HG03342 (cell line): ENCODE measurements at regions not wholly inside any gene's neighbourhood (a gene's known extent, or its start where the extent isn't known, plus 50 kb on each side); places are given as distances from the start of the nearest gene placed in this dataset.

Experiments
- ATAC-seq: cut with Tn5 transposase; IDR thresholded peaks from one replicate; pipeline ENCODE4 v1.9.1; 2021; ENCODE audit warnings: mild to moderate bottlenecking, moderate library complexity; ENCODE audit not compliant: unreplicated experiment

DNA sequence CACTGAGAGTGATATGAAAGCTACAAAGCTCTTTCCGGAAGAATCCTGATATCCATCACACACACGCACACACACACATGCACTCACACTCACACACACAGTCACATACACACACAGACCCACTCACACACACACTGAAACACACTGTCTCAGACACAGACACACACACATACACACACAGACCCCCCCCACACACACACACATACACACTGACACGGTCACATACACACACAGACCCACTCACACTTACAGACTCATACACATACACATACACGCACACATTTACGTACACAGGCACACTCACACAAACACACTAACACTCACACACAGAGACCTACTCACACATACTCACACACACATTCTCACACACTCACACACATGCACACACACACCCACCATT, 58.6 kb downstream of the LIG4 start:
- ATAC-seq: no peak

GRCh38 chr13:108155185-108156106, 59.9 kb downstream of the LIG4 start:
- peak; percentile 59 for ATAC-seq

- ATAC-seq: no peak
These were observed 60.9 kb downstream of the LIG4 start for GRCh38 chr13:108154421-108154858.

- ATAC-seq: no peak
These were observed 68.7 kb downstream of the LIG4 start for GRCh38 chr13:108146642-108147041.

DNA sequence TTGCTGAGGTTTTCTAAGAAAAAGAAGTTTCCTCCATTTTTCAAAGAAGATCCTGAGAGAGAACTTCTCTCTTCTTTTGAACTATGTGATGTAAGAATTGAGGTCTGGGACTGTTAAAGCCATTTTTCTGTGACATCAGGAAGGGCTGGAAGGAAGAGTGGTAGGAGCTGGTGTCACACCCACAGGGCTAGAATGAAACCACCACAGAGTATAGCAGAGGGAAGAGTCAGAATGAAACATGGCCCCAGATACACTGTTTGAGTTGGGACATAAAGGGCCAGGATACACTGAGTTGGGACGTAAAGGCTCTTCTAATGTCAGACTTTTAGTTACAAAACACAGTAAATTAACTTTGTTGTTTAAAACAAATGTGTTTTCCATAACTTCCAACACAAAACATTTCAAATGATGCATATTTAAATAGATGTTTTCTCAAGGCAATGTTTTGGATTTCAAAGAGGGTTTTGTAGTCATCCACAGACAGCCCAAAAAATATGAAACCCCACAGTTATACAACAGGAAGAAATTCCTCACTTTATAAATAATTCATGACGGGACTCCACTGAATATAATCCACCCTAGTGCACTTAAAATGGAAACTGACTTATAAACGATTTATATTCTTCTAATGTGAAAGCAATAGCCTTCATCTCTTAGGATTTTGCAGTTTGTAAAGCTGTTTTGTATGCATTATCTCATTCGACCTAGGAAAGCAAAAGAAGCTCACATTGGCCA, 72.5 kb downstream of the LIG4 start:
- no peak for ATAC-seq

DNA sequence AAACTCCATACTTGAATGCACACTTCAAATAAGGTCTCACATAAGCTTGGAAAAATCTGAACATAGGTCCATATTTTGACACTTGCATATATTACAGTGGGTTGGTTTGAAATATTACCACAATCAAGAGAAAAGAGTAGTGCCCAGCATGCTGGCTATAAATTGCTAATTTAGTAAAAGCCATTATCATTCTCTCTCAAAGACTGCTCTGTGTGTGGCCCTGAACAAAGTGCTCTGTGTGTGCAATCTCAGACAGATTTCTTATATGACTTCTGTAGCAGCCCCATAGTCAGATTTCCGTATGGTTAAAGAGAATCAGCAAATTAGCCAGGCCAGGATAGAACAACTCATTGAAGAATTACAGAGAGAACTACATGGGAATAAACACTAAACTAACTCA, 78.2 kb downstream of the LIG4 start:
- no peak for ATAC-seq

- ATAC-seq: no peak
These were observed 87.9 kb downstream of the LIG4 start for GRCh38 chr13:108127406-108127805.

DNA sequence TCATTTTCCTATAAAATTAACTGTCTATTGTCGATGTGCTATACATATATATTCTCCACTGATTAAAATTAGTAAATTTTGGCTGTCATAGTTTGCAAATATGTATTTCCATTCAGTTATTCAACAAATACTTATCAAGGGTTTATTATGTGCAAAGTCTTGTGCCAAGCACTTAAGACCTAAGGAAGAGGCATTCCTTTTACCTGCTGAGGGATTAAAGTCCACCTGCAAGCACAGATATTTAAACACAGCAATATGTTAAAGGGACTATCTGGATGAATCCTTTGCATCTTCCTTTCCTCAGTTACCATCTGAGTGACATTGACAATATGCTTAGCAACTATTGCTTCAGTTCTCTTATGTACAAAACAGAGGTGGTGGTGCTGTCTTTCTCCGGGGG, 89.3 kb downstream of the LIG4 start:
- ATAC-seq: no peak

DNA sequence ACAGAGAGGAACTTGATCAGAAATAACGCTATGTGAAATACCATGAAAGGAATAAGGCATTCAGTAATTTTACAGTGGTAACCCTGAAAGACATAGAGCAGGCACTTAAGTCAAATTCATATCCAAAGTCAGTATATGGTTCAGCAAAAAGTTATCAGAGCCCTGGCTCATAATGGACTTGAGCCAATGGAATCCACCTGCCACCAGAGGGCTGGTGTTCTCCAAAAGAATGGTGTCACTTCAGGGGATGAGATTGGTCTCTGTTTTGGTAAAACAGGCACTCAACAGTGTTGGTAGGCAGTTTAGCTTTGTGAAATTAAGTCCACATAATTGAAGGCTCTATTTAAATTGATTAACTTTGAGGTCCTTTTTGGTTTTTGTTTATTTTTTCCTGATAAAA, 93.9 kb downstream of the LIG4 start:
- ATAC-seq: no peak

- no peak for ATAC-seq
These were observed 94.5 kb downstream of the LIG4 start for GRCh38 chr13:108120856-108121255.

DNA sequence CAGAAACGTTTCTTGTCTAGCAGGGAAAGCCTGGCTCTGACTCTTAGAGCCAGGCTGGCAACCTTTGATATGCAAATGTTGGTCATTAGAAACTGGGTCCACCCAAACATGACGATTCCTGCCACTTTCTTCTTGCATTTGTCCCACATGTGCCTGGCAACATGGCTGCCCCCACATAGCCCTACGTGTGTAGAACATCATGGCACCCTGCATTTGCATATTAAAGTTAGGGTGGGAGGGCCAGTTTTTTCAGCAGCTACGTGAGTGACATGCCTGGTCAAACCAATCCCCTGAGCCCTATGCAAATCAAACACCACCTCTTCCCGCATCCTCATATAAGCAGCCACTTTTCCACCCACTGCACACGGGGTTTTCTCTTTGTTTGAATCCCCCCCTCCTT, 95.0 kb downstream of the LIG4 start:
- ATAC-seq: no peak

DNA sequence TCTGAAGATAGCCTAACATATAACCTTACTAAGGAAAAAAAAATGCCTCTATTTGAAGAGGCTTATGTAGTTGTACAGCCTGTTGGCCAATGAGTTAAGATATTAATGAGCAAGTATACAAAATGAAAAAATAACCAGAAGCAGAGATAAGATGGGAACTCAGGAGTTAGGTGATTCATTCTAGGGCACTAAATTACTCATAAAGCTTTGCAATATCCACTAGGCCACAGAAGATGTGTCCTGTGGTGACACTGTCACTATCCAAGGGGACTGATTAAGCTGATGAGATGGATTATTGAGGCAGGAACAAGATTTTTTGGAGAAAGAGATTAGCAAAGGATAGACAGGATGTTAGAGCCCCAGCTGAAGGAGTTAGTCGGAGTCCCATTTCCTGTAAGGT, 99.6 kb downstream of the LIG4 start:
- ATAC-seq: no peak

DNA sequence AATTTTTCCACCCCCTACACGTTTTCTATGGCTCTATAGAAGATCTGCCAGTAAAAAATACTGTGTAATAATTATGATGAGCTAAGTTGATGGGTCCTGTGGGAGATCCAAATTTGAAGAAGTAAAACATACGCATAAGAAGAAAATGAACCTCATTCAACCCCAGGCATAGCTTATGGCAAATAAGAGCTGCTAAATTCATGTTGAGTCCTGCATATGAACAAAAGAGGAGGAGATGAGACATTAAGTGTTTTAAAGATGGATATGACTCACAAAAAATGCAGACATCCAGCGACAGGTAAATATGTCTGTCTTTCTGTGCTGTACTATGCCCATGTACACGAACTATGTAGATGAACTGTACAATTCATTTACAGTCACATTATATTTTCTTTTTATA, 101.9 kb downstream of the LIG4 start:
- no peak for ATAC-seq

DNA sequence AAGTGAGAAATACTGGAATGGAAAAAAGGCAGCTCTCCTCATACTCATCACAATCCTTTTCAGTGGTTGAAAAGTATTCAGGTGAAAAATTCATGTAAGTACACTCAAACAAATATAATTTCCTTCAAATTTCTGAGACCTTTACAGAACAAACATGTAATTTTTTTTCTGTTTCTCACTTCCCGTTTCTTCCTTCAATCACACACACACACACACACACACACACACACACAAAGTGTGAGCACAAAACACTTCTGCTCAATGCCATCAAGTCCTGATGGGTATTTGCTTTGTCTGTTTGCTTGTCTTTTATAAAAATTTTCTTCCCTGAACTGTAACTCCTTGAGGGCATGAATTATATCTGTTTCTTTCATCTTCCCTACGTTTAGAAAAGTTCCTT, 110.6 kb downstream of the LIG4 start:
- ATAC-seq: no peak

GRCh38 chr13:108102771-108103170, 112.6 kb downstream of the LIG4 start:
- no peak for ATAC-seq

GRCh38 chr13:108096301-108096915, 118.9 kb downstream of the LIG4 start:
- no peak for ATAC-seq

DNA sequence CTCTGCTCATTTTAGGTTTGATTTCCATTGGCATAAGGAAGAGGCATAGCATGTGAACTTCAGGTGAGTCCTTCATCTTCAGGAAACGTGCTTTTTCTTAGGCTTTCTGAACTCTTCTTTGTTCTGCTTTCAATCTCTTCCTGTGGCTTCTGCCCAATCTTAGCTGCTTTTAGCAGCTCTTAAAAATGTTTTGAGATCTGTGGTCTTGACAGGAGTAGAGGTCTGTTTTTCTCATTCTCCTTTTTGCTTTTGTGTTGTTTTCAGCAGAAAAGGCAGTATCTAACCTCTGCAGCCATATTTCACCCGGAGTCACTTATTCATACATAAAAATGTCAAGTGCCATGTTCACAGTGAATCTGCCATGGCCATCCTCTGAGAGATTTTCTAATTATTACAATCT, 120.3 kb downstream of the LIG4 start:
- no peak for ATAC-seq

DNA sequence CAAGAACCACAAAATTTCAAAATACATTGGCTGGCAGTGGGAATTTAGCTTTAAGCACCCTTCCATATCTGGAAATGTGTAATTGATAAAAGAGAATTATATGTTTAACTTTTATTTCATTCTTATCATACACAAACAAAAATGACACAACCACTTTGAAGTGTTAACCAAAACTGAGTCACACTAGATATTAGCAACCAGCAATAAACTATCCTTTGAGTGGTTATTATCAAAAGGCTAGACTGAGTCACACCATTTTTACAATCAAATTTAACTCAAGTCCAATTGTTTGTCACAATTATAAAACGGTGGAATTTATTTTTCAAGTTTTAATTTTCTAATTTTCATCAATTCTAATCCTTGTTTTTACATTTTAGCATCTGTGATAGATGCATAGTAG, 121.7 kb downstream of the LIG4 start:
- no peak for ATAC-seq

DNA sequence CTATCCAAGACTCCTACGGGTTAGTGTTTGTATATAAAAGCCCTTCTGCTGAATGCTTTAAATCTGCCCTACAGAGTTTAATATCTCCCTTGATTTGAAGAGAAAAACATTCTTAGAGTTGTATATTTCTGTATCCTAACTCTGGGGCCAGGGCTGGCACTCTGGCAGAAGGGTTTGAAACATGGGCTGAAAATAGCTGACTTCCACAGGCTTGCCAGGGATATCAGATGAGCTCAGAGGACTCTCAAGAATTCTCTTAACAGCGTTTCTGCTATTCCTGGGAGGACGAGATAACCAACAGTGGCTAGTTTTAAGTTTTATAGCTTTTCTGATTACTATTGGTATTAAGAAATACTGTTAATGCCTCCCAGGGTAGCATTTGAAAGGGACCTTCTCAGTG, 127.5 kb downstream of the LIG4 start:
- ATAC-seq: no peak

- ATAC-seq: no peak
These were observed 128.7 kb downstream of the LIG4 start for GRCh38 chr13:108086678-108087077.

DNA sequence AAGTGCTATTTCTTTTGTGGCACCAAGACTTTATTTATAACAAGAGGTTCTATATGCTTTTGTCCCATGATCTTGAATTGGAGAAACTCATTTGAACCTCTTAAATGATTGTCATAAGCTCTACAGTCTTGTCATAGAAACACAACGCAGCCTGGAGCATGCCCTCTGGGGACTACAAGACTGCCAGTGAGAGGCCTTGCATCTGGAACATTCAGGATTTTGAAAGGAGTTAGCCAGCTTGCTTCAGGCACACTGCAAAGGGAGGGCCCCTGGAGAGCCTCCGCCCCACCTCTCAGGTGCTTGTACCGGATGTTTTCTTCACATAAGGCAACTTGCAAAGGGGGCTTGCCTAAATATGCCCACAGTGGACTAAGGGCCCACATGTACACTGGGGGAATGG, 130.5 kb downstream of the LIG4 start:
- no peak for ATAC-seq

DNA sequence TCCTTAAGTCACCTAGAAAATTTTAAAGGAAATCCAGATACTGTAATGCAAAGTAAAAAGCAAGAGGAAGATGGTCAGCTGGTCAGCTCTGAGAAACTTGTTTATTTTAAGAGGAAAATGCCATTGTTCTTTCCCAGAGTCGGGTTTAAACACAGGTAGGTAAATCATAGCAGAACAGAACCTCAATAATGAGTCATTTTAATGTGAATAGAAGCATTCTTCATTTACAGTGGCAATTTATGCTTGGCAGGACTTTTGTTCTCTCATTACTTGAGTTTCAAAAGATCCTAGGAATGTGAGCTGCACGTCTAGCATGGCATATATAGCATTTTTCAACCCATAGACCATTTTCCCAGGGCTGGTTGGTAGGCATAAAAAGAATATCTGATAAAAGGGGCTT, 132.3 kb downstream of the LIG4 start:
- no peak for ATAC-seq
